Osteocyte (in vitro differentiated cells): ENCODE measurements at regions not wholly inside any gene's neighbourhood (a gene's known extent, or its start where the extent isn't known, plus 50 kb on each side); places are given as distances from the start of the nearest gene placed in this dataset.
"Not testable (repeated sequence)": the region's sequence is repeated elsewhere in the genome, so short reads cannot be mapped to it uniquely, and the experiment has no call there.

Experiments used
- DNase-seq: peaks from one replicate; pipeline ENCODE4 v3.0.0; 2021; ENCODE audit warnings: mixed read lengths; ENCODE audit not compliant: unreplicated experiment; ENCODE audit errors: extremely low spot score
- H3K27ac Mint-ChIP-seq: one replicate; pipeline ENCODE4 v1.8.0; 2021; ENCODE audit warnings: mild to moderate bottlenecking, mixed read lengths; ENCODE audit not compliant: unreplicated experiment
- H3K27me3 Mint-ChIP-seq: one replicate; pipeline ENCODE4 v1.8.0; 2021; ENCODE audit warnings: mixed read lengths; ENCODE audit not compliant: unreplicated experiment
- H3K36me3 Mint-ChIP-seq: one replicate; pipeline ENCODE4 v1.8.0; 2021; ENCODE audit warnings: mixed read lengths; ENCODE audit not compliant: unreplicated experiment
- H3K4me1 Mint-ChIP-seq: one replicate; pipeline ENCODE4 v1.8.0; 2021; ENCODE audit warnings: mixed read lengths; ENCODE audit not compliant: unreplicated experiment
- H3K4me3 Mint-ChIP-seq: one replicate; pipeline ENCODE4 v1.8.0; 2021; ENCODE audit warnings: mild to moderate bottlenecking, moderate library complexity, mixed read lengths; ENCODE audit not compliant: unreplicated experiment
- H3K9me3 Mint-ChIP-seq: one replicate; pipeline ENCODE4 v1.8.0; 2021; ENCODE audit warnings: mixed read lengths; ENCODE audit not compliant: unreplicated experiment
- TF ChIP-seq, protein P1 (sequence below): fragments of 200-600 bp; sonication (generic); IDR thresholded peaks from 2 replicates; pipeline ENCODE4 v1.5.0; 2021; ENCODE audit warnings: antibody characterized with exemption, mild to moderate bottlenecking, moderate library complexity

DNA sequence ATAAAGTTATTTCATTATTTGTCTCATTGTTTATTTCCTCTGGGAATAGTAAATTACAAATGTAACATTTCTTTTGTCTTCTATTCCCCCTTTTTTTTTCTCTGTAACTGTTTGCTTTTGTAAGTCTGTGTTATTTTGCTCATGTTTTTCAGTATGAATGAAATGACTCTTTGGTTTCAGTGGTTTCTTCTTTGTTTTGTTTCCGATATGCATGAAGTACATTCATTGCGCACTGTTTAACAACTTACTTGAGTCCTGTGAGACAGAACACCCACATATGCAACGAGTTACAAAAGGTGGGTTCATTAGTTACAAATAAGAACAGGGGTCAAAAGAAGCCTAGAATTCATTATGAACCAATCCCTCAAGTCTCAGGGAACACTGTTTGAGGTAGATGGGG, 175.0 kb upstream of the UGT8 start:
- Mint-ChIP-seq H3K9me3 (peaks cover 6% of the 10 kb centered on the region), H3K4me3 (no peak overlapping the region), H3K27ac (no peak overlapping the region), H3K27me3 (peaks cover 54% of the 10 kb centered on the region), H3K36me3 (no peaks in the 10 kb centered on the region), H3K4me1 (no peaks in the 10 kb centered on the region)
- DNase-seq: no peak
- TF ChIP-seq, protein P1, sequence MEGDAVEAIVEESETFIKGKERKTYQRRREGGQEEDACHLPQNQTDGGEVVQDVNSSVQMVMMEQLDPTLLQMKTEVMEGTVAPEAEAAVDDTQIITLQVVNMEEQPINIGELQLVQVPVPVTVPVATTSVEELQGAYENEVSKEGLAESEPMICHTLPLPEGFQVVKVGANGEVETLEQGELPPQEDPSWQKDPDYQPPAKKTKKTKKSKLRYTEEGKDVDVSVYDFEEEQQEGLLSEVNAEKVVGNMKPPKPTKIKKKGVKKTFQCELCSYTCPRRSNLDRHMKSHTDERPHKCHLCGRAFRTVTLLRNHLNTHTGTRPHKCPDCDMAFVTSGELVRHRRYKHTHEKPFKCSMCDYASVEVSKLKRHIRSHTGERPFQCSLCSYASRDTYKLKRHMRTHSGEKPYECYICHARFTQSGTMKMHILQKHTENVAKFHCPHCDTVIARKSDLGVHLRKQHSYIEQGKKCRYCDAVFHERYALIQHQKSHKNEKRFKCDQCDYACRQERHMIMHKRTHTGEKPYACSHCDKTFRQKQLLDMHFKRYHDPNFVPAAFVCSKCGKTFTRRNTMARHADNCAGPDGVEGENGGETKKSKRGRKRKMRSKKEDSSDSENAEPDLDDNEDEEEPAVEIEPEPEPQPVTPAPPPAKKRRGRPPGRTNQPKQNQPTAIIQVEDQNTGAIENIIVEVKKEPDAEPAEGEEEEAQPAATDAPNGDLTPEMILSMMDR: no peak

DNA sequence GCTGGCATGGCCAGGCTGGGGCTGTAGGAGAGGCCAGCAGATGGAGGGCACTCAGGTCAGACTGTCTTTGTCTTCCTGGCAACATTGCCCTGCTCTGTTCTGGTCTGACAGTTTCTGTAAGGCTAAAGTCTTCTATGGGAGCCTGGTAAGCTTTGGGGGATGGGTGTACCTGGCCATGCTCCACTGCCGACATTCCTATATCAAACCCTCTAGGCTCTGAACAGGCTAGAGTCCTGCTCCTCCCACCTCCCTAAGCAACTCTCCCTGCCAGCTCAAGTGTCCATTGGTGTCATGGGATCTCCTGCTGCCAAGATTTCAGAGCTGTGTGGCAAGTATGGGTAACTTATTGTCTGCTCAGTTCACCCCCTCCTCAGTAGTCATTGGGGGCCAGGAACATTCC, 163.5 kb upstream of the UGT8 start:
- TF ChIP-seq, protein P1: no peak
- no peak overlapping the region for H3K27ac Mint-ChIP-seq
- H3K4me1 Mint-ChIP-seq: no peaks in the 10 kb centered on the region
- no peak for DNase-seq
- no peak overlapping the region for H3K4me3 Mint-ChIP-seq
- no peaks in the 10 kb centered on the region for H3K36me3 Mint-ChIP-seq
- H3K27me3 Mint-ChIP-seq: peaks cover 38% of the 10 kb centered on the region
- peaks cover 7% of the 10 kb centered on the region for H3K9me3 Mint-ChIP-seq

DNA sequence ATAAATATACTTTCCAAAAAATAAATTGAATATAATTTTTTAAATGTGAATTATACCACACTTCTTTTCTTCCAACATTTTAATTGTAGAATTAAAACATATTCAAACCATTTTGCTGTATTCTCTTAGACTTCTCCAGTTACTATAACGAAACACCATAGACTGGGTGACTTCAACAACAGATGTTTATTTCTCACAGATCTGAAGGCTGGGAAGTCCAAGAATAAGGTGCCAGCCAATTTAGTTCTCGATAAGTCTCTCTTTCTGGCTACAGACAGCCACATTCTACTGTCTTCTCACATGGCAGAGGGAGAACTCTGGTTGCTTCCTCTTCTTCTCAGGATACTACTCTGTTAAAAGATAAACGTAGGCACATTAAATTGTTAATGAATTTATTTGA, 155.8 kb upstream of the UGT8 start:
- no peaks in the 10 kb centered on the region for H3K36me3 Mint-ChIP-seq
- no peak for DNase-seq
- TF ChIP-seq, protein P1: no peak
- H3K27ac Mint-ChIP-seq: no peak overlapping the region
- H3K4me1 Mint-ChIP-seq: no peaks in the 10 kb centered on the region
- H3K4me3 Mint-ChIP-seq: no peak overlapping the region
- H3K27me3 Mint-ChIP-seq: peaks cover 36% of the 10 kb centered on the region
- H3K9me3 Mint-ChIP-seq: no peaks in the 10 kb centered on the region

DNA sequence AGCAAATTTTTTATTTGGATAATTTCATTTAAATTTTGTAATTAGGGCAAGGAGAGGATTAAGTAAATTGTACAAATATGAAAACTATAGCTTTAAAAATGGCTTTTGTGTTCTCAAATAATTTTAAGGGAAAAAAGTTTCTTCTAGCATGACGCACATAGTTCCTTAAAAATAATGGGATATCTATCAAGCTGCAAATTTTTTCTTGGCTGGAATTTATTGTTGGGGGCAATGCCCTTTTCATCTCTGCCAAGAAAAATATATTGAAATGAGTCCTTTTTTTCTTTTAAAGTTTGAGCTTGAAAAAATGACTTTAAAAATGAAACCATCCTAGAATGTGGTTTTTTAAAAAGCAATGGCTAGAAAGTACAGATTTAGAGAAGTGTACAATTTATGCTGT, 154.4 kb upstream of the UGT8 start:
- TF ChIP-seq, protein P1: no peak
- Mint-ChIP-seq H3K4me3 (no peak overlapping the region), H3K4me1 (no peaks in the 10 kb centered on the region), H3K27ac (no peak overlapping the region), H3K27me3 (peaks cover 40% of the 10 kb centered on the region), H3K9me3 (no peaks in the 10 kb centered on the region), H3K36me3 (no peaks in the 10 kb centered on the region)
- DNase-seq: no peak

DNA sequence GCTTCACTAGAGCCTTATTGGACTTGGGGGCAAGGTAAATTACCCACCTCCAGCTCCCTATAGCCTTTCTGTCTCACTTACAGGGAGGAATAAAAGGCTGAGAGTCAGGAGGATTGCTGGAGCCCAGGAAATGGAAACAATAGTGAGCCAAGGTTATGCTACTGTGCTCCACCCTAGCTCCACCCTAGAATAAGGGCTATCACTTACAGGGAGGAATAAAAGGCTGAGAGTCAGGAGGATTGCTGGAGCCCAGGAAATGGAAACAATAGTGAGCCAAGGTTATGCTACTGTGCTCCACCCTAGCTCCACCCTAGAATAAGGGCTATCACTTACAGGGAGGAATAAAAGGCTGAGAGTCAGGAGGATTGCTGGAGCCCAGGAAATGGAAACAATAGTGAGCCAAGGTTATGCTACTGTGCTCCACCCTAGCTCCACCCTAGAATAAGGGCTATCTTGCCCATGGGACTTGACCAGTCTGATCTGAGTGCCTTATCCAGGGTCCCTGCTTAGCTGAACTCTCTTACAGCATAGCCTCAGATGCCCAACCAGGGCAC, 150.6 kb upstream of the UGT8 start:
- not testable (repeated sequence) for H3K4me3 Mint-ChIP-seq
- peaks cover 51% of the 10 kb centered on the region for H3K27me3 Mint-ChIP-seq

DNA sequence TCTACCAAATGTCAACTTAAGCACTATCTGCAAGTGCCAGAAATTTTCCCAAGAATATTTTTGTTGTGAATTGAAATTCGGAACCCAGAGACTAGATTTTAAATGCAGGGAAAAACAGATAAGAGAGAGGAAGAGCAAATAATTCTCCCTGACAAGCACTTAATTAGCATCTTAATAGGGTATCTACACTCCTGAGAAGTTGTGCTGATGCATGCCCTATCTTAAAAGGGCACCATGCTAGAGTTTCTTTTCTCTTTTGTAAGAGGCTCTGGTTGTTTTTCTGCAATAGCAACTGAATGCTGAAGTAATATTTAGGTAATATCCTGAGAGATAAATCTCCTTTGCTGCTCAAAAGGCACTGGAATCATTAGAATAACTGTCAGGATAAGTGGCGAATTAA, 139.9 kb upstream of the UGT8 start:
- no peak for DNase-seq
- Mint-ChIP-seq H3K4me1 (no peaks in the 10 kb centered on the region), H3K36me3 (no peaks in the 10 kb centered on the region), H3K4me3 (no peak overlapping the region), H3K27me3 (peaks cover 40% of the 10 kb centered on the region), H3K9me3 (no peaks in the 10 kb centered on the region), H3K27ac (no peak overlapping the region)
- TF ChIP-seq, protein P1: no peak

More for the DNA sequence above, 150.6 kb upstream of the UGT8 start:
- DNase-seq, H3K4me1 Mint-ChIP-seq, H3K27ac Mint-ChIP-seq, H3K36me3 Mint-ChIP-seq: not testable (repeated sequence)
- peaks cover 14% of the 10 kb centered on the region for H3K9me3 Mint-ChIP-seq
